GM12891 (cell line): ENCODE measurements at regions not wholly inside any gene's neighbourhood (a gene's known extent, or its start where the extent isn't known, plus 50 kb on each side); places are given as distances from the start of the nearest gene placed in this dataset.

Source experiments
- PAX5 ChIP-seq: IDR thresholded peaks from 2 replicates; pipeline ENCODE4 v1.6.1; 2011; ENCODE audit warnings: low read length, moderate library complexity, mild to moderate bottlenecking; ENCODE audit not compliant: insufficient read depth, severe bottlenecking
- POLR2A ChIP-seq: IDR thresholded peaks from 2 replicates; pipeline ENCODE4 v1.6.1; 2011; ENCODE audit warnings: low read depth, low read length, control low read depth
- POLR2AphosphoS5 ChIP-seq: IDR thresholded peaks from 2 replicates; pipeline ENCODE4 v1.6.1; 2011; ENCODE audit warnings: low read depth, low read length, control low read depth
- POU2F2 ChIP-seq: IDR thresholded peaks from 2 replicates; pipeline ENCODE4 v1.6.1; 2011; ENCODE audit warnings: low read depth, mild to moderate bottlenecking, control low read depth, low read length, moderate library complexity
- SPI1 ChIP-seq: IDR thresholded peaks from 2 replicates; pipeline ENCODE4 v1.6.1; 2011; ENCODE audit warnings: low read depth, low read length, control low read depth
- TAF1 ChIP-seq: IDR thresholded peaks from 2 replicates; pipeline ENCODE4 v1.6.1; 2011; ENCODE audit warnings: low read depth, low read length, control low read depth

DNA sequence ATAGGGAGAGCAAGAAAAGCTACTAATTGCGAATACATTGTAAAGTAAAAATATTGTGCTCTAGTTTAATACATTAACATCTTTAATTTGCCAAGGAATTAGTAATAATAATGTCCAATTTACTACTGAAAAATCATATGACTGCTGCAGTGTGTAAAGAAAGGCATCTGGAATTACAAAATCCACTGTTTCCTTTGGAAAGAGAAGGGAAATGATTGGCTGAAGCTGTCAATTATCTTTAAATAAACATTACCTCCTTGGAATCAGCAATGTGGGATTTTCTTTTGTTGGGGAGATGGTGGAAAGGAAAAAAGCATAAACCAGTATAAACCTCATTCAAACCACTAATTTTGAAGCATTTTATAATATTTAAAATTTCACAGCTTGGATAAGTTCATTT lies 276.0 kb downstream of the MAP2K6 start:
- TF ChIP-seq POLR2A (no peak), TAF1 (no peak), POU2F2 (no peak), POLR2AphosphoS5 (no peak), SPI1 (no peak), PAX5 (no peak)
